Parathyroid adenoma (tissue), 2 donors: ENCODE measurements at regions not wholly inside any gene's neighbourhood (a gene's known extent, or its start where the extent isn't known, plus 50 kb on each side); places are given as distances from the start of the nearest gene placed in this dataset.

ENCODE experiments used
- H2AFZ ChIP-seq: fragments of 300-600 bp; sonication (generic); one replicate; pipeline ENCODE4 v1.7.0; 2017; ENCODE audit warnings: antibody characterized with exemption, mild to moderate bottlenecking
- H3K27ac ChIP-seq: fragments of 300-600 bp; sonication (generic); one replicate; pipeline ENCODE4 v1.7.0; 2017
- H3K27me3 ChIP-seq: fragments of 300-600 bp; sonication (generic); one replicate; pipeline ENCODE4 v1.7.0; 2017; ENCODE audit warnings: low read length; ENCODE audit not compliant: control insufficient read depth, insufficient read depth
- H3K36me3 ChIP-seq: fragments of 300-600 bp; sonication (generic); one replicate; pipeline ENCODE4 v1.7.0; 2017; ENCODE audit warnings: low read length; ENCODE audit not compliant: control insufficient read depth, insufficient read depth
- H3K4me1 ChIP-seq: fragments of 300-600 bp; sonication (generic); one replicate; pipeline ENCODE4 v1.7.0; 2017; ENCODE audit warnings: control low read depth
- H3K4me2 ChIP-seq: fragments of 300-600 bp; sonication (generic); one replicate; pipeline ENCODE4 v1.7.0; 2017; ENCODE audit warnings: low read length
- H3K4me3 ChIP-seq: fragments of 300-600 bp; sonication (generic); one replicate; pipeline ENCODE4 v1.7.0; 2017; ENCODE audit warnings: low read depth, low read length
- H3K79me2 ChIP-seq: fragments of 300-600 bp; sonication (generic); one replicate; pipeline ENCODE4 v1.7.0; 2017; ENCODE audit warnings: control low read depth
- H3K9ac ChIP-seq: fragments of 300-600 bp; sonication (generic); one replicate; pipeline ENCODE4 v1.7.0; 2017; ENCODE audit warnings: mild to moderate bottlenecking
- H3K9me3 ChIP-seq: fragments of 300-600 bp; sonication (generic); one replicate; pipeline ENCODE4 v1.7.0; 2017; ENCODE audit warnings: low read length; ENCODE audit not compliant: control insufficient read depth
- TF ChIP-seq, protein P1 (sequence below): fragments of 300-600 bp; sonication (generic); IDR thresholded peaks from one replicate; pipeline ENCODE4 v1.7.0; 2017; ENCODE audit warnings: antibody characterized with exemption, mild to moderate bottlenecking
- donor health status: primary hyperparathyroidism.

DNA sequence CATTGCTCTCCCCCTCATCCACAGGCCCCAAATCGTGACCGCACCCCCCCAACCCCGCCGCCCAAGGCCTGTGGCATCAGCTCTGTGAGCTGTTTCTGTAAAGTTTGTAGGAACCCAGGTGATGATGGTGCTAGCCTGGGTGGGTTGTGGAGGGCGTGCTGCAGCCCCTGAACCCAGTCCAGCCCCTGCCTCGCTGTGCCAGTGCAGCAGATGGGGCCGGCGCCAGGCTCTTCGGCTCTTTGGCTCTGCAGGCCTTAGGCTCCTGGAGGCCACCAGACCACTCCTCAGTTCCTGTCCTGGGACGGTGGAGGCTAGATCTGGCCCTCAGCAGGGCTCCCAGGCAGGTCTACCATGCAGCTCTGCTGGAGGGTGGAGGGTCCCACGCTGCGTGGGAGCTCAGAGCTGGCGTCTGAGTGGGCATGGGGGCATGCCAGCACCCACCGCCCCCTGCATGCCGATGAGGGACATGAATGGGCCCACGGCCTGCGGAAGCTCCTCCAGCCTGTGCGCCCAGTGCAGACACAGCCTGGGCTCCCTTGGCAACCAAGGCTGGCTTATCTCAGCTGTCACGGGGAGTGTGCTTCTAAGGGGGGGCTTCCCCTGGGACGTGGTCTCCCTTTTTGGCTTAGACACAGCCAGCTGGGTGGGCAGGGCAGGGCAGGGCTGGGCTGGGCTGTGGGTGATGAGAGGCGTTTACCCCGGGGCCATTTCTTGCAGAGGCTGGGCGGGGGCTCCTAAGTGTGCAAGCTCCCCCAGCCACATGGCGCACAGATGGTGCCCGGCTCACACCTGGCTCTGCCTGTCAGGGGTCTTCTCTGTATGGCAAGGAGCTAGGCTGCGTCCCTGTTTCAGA, 1187.6 kb downstream of the BRD1 start:
- Histone ChIP-seq H3K27me3 (no peaks in the 10 kb centered on the region), H3K27ac (no peak overlapping the region), H3K4me3 (no peak overlapping the region), H3K4me2 (no peak overlapping the region), H3K79me2 (no peaks in the 10 kb centered on the region), H3K4me1 (no peaks in the 10 kb centered on the region), H2AFZ (no peak overlapping the region), H3K9ac (no peak overlapping the region), H3K9me3 (no peaks in the 10 kb centered on the region), H3K36me3 (no peaks in the 10 kb centered on the region)
- TF ChIP-seq, protein P1, sequence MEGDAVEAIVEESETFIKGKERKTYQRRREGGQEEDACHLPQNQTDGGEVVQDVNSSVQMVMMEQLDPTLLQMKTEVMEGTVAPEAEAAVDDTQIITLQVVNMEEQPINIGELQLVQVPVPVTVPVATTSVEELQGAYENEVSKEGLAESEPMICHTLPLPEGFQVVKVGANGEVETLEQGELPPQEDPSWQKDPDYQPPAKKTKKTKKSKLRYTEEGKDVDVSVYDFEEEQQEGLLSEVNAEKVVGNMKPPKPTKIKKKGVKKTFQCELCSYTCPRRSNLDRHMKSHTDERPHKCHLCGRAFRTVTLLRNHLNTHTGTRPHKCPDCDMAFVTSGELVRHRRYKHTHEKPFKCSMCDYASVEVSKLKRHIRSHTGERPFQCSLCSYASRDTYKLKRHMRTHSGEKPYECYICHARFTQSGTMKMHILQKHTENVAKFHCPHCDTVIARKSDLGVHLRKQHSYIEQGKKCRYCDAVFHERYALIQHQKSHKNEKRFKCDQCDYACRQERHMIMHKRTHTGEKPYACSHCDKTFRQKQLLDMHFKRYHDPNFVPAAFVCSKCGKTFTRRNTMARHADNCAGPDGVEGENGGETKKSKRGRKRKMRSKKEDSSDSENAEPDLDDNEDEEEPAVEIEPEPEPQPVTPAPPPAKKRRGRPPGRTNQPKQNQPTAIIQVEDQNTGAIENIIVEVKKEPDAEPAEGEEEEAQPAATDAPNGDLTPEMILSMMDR, result no peak

DNA sequence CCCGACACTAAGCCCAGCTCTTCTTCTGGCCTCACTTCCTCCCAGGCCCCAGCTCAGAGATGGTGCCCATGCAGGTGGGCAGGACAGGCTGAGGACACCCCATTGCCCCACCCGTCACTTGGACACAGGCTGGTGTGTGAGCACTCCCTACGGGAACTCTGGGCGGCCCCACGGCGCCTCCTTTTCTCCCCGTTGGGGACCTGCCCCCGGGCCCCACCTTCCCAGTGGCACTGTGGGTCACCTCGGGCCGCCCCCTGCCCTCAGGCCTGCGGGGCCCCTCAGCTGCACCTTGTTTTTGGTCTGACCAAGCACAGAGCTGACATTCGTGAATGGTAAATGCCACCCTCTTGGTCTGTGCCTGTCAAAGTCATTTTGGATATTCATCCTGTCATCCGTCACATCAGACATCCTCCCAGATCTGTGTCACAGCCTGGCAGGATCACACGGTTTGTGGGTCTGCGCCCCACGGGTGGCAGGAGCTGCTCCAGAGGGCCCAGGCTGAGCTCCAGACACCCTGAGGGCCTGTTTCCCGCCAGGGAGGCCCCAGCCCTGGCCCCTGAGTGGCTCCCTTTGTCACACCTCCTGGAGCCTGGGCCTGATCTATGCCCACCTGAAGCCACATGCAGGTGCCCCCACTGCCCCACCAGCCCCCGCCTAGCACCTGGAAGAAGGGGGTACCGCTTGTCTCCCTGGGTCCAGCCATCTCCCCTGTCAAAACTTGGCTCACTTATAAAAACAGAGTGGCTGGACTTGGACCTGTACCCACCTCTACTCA, 1188.5 kb downstream of the BRD1 start:
- H3K36me3 ChIP-seq, result no peaks in the 10 kb centered on the region

DNA sequence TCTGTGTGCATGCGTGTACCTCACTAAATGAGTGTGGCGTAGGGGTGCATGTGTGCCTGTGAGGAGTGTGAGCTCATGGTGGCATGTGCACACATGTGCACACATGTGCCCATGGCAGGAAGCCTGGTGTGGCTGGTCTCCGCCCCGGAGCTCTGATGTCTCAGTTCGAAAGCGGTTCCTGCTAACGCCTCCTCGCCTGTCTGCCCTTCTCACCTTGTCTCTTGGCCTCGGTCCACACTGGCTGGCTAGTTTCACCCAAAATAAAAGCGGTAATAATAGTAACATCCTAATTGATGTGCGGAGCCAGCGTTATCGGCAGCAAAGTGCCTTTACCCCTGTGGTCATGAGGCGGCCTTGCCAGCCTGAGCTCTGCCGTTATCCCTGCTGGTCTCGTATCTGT, 1190.4 kb downstream of the BRD1 start:
- H3K79me2 ChIP-seq, result no peaks in the 10 kb centered on the region
- H3K9me3 ChIP-seq, result no peaks in the 10 kb centered on the region
- H3K4me3 ChIP-seq, result no peak overlapping the region
- H3K9ac ChIP-seq, result no peak overlapping the region
- H3K27me3 ChIP-seq, result no peaks in the 10 kb centered on the region
- H3K36me3 ChIP-seq, result no peaks in the 10 kb centered on the region
- TF ChIP-seq, protein P1, result no peak
- no peaks in the 10 kb centered on the region for H3K4me1 ChIP-seq
- no peak overlapping the region for H3K27ac ChIP-seq
- H2AFZ ChIP-seq, result no peak overlapping the region
- H3K4me2 ChIP-seq, result no peak overlapping the region

More for the DNA sequence above, 1188.5 kb downstream of the BRD1 start:
- TF ChIP-seq, protein P1, result no peak
- no peak overlapping the region for H3K4me2 ChIP-seq
- no peaks in the 10 kb centered on the region for H3K4me1 ChIP-seq
- no peak overlapping the region for H3K9ac ChIP-seq
- H3K27ac ChIP-seq, result no peak overlapping the region
- H2AFZ ChIP-seq, result no peak overlapping the region
- H3K4me3 ChIP-seq, result no peak overlapping the region
- no peaks in the 10 kb centered on the region for H3K27me3 ChIP-seq
- no peaks in the 10 kb centered on the region for H3K9me3 ChIP-seq
- no peaks in the 10 kb centered on the region for H3K79me2 ChIP-seq

DNA sequence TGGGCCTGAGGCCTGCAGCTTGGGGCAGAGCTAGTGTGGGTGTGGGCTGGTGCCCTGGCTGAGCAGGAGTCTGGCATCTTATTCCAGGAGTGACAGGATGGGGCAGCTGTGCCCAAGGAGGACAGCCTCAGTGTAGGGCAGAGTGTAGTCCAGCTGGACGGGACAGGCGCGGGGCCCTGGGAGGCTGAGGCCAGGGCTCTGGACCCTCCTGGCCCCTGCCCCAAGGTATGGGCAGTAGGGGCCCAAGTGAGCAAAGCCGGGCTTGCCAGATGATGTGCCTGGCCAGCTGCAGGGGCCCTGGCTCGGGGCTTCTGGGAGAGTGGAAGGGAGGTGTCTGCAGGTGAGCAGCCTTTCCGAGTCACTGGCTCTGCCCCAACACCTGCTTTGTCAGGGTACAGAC, 1190.9 kb downstream of the BRD1 start:
- H3K9me3 ChIP-seq, result no peaks in the 10 kb centered on the region
- no peaks in the 10 kb centered on the region for H3K4me1 ChIP-seq
- no peak overlapping the region for H3K9ac ChIP-seq
- no peaks in the 10 kb centered on the region for H3K27me3 ChIP-seq
- no peak overlapping the region for H3K4me3 ChIP-seq
- no peaks in the 10 kb centered on the region for H3K36me3 ChIP-seq
- no peak overlapping the region for H2AFZ ChIP-seq
- TF ChIP-seq, protein P1, result no peak
- no peak overlapping the region for H3K4me2 ChIP-seq
- no peaks in the 10 kb centered on the region for H3K79me2 ChIP-seq
- no peak overlapping the region for H3K27ac ChIP-seq
